ENCODE measurements at regions not wholly inside any gene's neighbourhood (a gene's known extent, or its start where the extent isn't known, plus 50 kb on each side); places are given as distances from the start of the nearest gene placed in this dataset.
"Not testable (repeated sequence)": the region's sequence is repeated elsewhere in the genome, so short reads cannot be mapped to it uniquely, and the experiment has no call there.

DNA sequence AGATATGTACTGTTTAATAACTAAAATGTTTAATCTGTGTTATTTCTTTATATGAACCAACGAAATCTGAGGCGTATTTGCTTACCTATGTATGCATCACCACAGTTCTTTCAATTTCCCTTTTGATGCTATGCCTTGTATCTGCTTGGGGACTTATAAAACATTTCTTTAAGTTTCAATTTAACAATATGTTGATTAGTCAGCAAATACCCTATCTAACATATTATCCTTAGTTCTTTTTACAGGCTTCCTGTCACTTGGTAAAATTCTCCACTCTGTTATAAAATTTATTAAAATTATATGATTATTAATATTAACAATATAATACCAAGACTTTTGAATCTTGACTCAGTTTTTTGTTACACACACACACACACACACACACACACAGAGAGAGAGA lies 174.3 kb downstream of the CPS1 start:
- no peak for DNase-seq

- not testable (repeated sequence) for DNase-seq
These were observed 190.4 kb downstream of the CPS1 start for GRCh38 chr2:210746826-210747225.

GRCh38 chr2:210752532-210752931 lies 196.1 kb downstream of the CPS1 start:
- no peak for DNase-seq

DNA sequence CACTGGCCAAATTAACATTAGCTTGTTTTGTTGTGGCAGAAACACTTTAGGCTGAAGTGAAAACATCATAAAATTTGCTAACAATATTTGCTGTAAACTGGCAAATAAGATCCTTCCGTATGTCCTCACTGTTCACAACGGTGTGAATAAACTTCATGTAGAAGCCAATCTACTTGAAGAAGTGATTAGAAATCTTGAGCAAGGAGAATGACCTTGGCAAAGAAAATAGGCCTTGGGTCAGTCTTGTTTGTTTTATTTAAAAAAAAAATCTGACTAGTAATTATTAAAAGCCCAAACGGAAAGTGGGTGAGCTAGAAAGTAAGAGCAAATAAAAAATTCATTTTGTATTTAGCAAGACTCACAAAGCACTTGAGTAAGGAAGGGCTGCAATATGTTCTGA lies 197.0 kb downstream of the CPS1 start:
- no peak for DNase-seq

DNA sequence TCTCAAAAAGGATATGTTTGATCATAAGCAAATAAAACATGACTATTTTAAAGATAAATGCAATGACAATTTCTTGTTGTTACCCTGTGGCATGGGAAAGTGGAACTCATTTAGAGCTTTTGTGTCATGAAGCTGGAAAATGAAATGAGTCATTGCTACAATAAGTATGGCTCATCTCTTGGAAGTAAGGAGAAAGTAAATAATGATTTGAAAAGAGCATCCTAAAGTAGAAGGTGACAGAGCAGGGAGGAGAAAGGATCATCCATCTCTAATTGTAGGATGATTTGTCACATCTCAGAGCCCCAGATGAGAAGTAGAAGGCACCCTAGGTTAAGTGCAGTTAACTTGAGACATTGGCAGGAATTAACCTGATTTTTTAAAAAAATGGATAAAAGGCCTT lies 200.5 kb downstream of the CPS1 start:
- DNase-seq, result no peak

DNA sequence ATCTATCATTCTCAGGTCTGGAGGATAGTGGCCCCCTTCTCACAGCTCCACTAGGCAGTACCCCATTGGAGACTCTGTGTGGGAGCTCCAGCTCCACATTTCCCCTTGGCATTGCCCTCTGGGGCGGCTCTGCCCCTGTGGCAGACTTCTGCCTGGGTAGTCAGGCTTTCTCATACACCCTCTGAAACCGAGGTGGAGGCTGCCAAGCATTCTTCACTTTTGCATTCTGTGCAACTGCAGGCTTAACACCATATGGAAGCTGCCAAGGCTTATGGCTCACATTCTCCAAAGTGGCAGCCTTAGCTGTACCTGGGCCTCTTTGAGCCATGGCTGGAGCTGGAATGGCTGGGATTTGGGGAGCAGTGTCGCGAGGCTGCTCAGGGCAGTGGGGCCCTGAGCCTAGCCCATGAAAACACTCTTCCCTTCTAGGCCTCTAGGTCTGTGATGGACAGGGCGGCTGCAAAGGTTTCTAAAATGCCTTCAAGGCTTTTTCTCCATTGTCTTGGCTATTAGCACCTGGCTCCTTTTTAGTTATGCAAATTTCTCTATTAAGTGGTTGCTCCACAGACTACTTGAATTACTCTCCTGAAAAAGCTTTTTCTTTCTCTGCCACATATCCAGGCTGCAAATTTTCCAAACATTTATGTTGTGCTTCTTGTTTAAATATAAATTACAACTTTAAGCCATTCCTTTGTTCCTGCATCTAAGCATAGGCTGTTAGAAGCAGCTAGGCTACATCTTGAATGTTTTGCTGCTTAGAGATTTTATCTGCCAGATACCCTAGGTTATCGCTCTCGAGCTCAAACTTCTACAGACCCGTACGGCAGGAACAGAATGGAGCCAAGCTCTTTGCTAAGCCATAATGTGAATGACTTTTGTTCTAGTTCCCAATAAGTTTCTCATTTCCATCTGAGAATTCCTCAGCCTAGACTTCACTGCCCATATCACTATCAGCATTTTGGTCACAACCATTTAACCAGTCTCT lies 206.5 kb downstream of the CPS1 start:
- no peak for DNase-seq

GRCh38 chr2:210768329-210768910 lies 212.0 kb downstream of the CPS1 start:
- DNase-seq, result peak in 1 of 56 donors; percentile 5

- DNase-seq, result no peak
These were observed 220.4 kb downstream of the CPS1 start for GRCh38 chr2:210776756-210777155.

DNA sequence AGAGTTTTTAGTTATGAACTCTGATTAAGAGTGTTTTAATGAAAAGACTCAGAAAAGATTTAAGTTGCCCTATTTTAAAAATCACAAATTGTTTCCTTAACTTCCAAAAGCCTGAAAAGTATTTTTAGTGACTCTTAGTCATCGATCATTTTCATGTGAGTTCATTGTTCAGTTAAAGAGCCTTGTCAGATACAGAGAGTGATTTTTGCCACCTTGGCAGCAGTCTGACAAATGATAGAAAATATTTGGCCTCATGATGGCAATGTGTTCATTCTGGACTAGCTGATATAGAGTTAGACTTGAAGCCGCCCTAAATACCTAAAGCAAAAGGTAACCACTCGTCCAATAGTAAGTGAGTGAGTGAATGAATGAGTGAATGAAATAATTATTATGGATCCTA lies 225.8 kb downstream of the CPS1 start:
- DNase-seq, result peak in 3 of 56 donors; percentile 1 to 6 (median 2)

DNA sequence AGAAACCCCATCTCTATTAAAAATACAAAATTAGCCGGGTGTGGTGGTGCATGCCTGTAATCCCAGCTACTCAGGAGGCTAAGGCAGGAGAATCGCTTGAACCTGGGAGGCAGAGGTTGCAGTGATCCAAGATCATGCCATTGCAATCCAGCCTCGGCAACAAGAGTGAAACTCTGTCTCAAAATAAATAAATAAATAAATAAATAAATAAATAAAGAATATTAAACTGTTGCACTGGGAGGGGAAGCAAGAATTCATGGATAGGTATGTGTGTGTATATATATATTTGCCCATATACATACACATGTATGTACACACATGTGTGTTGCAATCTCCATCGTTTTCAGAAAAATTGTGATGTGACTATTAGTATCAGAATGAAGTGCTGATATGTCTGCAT lies 231.4 kb downstream of the CPS1 start:
- DNase-seq, result not testable (repeated sequence)

GRCh38 chr2:210792000-210792399 lies 235.6 kb downstream of the CPS1 start:
- no peak for DNase-seq

DNA sequence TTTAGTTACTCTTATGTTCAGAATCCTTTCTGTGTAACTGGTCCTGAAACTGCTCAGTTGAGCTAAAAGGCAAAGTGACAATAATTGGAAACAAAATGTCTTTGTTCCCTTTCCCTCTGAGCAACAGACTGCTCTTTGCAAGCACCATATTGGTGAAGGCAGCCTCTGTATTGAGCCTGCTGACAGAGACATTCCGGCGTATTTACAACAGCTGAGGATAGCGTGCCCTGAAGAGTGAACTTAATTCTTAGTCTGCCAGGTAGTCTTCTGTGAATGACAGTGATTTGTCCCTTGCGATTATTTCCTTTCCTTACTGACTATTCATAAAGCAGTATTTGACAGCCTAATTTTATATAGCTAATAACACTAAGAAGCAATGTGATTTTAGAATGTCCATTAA lies 239.1 kb downstream of the CPS1 start:
- no peak for DNase-seq

DNA sequence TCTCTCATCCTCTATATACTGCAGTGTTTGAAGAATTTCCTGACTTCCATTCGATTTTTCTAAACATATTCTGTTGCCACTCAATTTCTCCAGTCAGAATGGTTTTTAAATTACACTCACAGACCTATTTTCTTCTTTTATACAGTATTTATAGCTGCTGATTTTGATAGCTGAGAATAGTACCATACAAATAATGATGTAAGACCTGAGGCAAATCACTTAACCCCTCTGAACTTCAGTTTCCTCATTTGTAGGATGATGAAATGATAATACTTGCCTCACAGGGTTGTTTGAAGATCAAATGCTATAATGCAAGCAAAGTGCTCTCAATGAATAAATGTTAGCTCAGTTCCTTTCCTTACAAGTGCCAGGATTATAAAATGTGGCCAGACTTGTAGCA lies 241.8 kb downstream of the CPS1 start:
- DNase-seq, result no peak

DNA sequence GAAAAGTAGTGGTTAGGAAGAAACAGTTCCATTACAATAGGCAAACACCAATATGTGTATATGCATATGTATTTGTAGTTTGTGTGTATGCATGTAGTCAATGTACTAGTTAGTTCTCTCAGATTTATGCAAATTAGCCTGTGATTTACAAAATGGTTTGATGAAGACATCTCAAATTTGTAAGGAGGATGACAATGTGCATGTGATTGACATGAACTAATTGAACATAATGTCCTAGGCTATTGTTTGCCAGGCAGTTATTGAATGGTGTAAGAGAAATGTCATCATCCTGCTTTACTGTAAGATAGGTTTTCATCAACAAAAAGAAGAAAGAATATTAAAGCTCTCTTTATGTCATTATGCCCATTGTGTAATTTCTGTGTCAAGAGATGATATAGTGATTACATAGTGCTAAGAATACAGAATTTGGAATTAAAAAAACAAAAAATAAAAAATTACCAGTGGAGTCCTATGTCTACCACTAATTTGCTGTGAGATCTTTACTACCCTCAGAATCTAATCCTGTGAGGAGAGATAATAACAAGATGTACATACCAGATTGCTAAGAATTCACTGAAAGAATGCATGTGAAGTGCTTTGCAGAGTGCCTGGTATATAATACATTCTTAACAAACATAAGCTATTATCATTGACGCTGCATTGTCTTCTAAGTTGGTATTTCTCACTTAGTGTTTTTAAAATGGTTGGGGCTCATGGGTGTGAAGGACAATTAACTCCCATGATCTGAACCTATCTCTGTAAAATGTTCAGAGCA lies 258.0 kb downstream of the CPS1 start:
- no peak for DNase-seq

DNA sequence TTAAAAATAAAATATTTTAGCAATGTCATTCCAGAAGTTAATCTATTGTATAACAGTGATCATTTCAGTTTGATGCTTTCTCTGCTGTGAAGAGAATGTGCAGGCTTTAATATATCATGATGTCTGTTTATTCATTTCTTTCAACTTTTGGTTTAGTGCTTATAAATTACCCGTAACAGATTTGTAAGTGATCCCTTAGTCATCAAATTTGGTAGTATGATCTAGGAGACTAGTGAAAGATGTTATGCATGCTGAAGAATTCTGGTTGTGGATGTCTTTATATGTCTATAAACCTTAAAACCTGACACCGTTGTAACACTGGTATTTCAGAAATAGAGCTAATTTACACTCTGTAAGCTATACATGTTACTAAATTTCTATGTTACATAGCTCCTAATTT lies 260.4 kb downstream of the CPS1 start:
- no peak for DNase-seq

GRCh38 chr2:210818473-210818872 lies 262.1 kb downstream of the CPS1 start:
- DNase-seq, result no peak

DNA sequence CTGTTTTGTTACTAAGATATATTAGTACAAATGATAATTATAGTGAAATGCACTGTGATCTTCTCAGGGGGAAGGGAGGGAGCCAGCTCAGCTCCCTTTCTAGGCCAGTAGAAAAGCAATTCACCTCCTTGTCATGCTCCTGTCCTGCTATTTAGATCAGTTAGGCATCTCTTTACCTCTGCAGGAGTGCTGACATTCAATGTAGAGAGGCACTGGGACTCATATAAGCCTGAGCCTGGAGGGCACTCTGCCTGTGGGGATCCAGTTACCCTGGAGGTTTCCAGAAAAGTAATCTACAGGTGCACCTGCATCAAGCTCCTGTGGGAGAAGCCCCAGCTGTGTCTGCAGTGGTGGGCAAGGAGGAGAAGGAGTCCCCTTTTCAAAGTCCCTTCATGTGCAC lies 277.0 kb downstream of the CPS1 start:
- no peak for DNase-seq

- DNase-seq, result no peak
These were observed 282.6 kb downstream of the CPS1 start for GRCh38 chr2:210839034-210839433.

GRCh38 chr2:210839450-210839849 lies 283.1 kb downstream of the CPS1 start:
- no peak for DNase-seq

DNA sequence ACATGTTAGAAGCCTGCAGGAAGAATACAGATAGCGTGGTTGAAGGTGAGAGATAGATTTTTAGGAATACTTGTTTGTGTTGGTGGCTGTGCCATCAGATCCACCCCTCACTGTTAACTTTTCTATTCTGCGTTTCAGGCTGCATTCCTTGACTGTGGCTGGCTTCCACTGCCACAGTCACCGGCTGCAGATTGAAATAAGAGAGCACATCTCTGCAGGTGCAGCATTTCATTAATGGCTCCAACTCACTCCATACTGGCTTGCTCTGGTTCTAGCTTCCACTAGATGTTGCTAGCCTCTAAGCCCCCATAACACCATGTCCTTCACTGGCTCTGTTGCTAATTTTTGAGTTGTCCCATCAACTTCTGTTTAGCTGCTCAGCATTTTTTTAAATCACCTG lies 286.5 kb downstream of the CPS1 start:
- DNase-seq, result no peak

- no peak for DNase-seq
These were observed 287.6 kb downstream of the CPS1 start for GRCh38 chr2:210844016-210844415.

DNA sequence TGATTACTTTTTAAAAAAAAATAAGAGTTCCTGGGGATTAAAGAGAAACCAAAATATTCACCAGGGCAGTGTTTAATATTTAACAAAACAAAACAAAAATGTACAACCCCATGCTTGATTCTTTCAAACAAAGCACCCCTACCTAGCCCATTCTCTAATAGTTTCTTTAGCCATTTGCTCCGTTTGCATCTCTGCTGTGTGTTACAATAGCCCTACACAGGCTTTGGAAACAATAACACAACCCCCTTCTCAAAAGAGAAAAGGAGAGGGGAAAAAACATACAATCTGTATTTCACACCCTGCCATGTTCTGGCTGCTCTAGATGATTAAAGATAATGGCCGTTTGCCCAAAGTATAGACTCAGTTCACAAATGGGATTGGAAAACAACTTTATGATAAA lies 302.9 kb downstream of the CPS1 start:
- DNase-seq, result no peak

Measured in nucleus accumbens (tissue), 56 donors.